ENCODE measurements at regions not wholly inside any gene's neighbourhood (a gene's known extent, or its start where the extent isn't known, plus 50 kb on each side); places are given as distances from the start of the nearest gene placed in this dataset.
A peak's percentile ranks its signal among the peaks of the same experiment; 100 is the strongest.

GRCh38 chr2:118222672-118223421, 134.6 kb downstream of the INSIG2 start:
- DNase-seq: no peak

- DNase-seq: no peak
Measured at GRCh38 chr2:118222273-118222594, 134.0 kb downstream of the INSIG2 start.

GRCh38 chr2:118221536-118222272, 133.4 kb downstream of the INSIG2 start:
- no peak for DNase-seq

DNA sequence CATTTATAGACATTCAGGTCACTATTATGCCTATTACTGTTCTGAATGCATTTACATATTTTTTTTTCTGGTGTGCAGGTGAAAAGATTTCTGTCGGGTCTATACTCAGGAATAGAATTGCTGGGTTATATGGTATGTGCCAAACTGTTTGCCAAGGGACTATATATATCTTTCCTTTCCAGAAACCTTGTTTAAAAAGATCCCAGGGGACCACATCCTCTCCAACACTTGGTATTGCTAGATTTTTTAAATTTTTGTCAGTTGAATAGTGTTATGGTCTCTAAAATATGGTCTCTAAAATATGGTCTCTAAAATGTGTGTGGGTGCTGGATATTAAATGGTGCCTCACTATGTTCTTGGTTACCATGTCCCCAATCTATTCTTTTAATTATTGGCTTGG, 131.3 kb downstream of the INSIG2 start:
- no peak for DNase-seq

- no peak for DNase-seq
Measured at GRCh38 chr2:118216224-118216623, 128.0 kb downstream of the INSIG2 start.

DNA sequence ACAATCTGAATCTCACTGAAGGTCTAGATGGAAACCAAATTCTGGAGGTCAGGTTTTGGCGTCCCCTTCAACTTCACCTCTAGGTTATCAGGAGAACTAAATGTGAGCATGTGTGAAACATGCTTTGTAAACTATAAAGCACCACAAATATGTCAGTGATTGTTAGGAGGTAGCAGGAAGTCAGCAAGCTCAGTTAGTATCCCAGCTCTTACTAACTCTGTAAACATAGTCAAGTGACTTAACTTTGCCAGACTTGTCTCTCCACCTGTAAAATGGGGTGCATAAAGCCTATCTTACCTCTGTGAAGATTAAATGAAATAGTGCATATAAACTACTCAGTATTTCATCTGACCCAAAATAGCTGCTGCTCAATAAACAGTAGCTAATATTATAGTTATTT, 121.5 kb downstream of the INSIG2 start:
- no peak for DNase-seq

DNA sequence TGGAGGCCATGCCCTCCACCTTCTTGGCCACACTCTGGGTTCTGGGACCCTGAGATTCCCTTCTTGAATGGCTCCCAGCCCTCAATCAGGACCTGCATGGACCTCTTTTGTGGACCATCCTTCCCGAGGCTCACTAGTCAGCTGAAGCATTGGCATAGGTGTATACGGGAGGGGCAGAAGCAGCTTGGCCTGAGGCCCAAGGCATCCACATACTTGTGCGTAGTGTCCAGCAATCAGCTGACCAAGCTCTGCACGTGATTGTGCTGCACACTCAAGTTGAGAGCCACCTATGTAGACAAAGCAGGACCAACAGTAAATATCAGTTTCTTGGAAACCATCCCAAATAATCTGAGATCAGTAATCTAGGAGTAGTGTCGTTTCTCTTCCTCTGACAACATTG, 119.6 kb downstream of the INSIG2 start:
- no peak for DNase-seq

GRCh38 chr2:118202707-118203303, 114.5 kb downstream of the INSIG2 start:
- peak; percentile 77 for DNase-seq

DNA sequence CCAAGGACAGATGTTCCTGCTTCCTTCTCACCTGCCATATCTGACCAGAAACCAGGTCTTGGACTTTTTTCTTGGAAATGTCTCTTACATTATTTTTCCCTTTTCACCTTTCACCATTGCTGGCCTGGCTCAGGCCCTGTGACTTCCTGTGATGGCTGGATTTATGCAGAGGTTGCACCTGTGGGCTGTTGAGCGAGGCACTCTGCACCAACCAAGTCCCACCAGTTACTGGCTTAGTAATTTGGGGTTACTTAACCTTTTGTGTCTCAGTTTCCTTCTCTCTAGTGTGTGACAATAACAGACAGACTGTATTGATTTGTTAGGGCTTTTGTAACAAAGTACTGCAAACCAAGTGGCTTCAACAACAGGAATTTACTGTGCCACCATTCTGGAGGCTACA, 110.0 kb downstream of the INSIG2 start:
- no peak for DNase-seq

DNA sequence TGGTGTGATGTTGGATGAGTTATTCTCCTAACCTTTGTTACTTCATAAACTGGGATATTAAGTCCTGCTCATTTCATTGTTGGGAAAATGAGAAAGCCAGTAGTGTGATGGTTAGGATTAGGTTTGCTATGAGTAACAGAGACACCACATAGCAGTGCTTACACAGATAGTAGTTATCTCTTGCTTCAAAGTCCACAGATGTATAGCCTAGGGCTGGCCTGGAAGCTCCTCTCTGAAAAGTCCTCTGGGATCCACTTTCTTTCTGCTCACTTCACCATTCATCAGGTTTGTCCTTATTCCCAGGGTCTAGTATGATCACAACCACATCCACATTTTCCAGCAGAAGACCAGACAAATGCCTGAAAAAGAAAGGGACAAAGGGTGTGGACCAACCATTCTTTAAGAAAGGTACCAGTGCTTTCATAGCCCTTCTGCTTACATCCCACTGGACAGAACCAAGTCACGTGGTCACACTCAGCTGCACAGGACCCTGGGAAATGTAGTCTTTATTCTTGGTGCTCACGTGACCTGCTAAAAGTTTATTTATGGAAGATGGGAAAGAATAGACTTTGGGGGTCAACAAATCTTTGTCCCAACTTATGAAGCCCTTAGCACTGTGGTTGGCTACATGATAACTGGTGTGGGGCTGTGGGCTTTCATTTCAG, 108.9 kb downstream of the INSIG2 start:
- no peak for DNase-seq

- no peak for DNase-seq
Measured at GRCh38 chr2:118190474-118190873, 102.2 kb downstream of the INSIG2 start.

GRCh38 chr2:118186858-118187254, 98.6 kb downstream of the INSIG2 start:
- no peak for DNase-seq

DNA sequence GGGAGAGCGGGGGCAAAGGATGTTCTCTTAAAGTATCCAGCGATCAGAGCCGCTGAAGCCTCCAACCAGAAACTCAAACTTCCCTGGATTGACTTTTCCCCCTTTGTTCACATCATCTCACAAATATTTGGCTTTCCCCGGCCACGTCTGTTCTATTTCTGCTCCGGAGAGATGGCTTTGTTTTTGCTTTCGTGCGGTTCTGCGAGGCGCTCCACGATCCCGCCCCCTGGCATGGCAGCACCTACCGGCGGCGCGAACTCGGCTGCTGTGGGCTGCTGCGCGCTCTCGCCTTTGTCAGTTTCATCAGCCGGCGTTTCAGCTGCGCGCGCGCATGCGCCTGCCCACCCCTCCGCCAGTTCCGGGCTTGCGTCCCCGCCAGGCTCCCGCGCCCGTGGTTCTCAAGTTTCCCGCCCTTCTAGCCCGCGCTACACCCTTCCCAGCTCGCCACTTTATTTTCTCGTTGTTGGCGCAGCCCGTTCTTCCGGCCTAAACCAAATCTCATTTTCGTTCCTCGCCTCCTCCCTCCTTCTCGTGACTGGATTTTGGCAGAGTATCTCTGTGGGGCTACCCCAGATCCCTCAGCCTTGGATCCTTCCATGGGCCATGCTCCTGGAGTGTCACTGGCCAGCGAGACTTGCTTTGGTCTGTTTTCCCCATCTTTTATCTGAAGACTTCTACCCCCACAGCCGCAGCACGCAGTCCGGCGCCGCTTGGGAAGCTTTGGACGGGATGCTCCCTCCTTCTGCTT, 98.0 kb downstream of the INSIG2 start:
- peak; percentile 93 for DNase-seq

GRCh38 chr2:118185210-118186109, 97.2 kb downstream of the INSIG2 start:
- peak; percentile 85 for DNase-seq

GRCh38 chr2:118183381-118183780, 95.1 kb downstream of the INSIG2 start:
- DNase-seq: no peak

DNA sequence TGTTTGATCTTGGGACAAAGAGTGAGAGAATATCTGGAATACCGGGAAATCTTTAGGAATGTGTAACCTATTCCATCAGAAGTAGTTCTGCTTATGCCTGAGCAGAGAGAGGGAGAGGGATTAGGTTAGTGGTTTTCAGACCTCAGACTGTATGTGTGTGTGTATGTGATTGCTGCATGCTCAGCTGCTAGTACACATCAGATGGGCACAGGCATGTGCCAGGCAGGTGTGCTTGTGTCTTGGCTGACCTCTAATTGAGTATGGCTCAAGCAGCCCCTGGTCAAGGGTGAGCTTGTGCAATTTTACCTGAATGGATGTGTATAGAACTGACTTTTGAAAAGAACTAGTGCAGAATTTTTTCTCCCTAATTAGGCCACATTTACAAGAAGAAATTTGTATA, 91.2 kb downstream of the INSIG2 start:
- no peak for DNase-seq

DNA sequence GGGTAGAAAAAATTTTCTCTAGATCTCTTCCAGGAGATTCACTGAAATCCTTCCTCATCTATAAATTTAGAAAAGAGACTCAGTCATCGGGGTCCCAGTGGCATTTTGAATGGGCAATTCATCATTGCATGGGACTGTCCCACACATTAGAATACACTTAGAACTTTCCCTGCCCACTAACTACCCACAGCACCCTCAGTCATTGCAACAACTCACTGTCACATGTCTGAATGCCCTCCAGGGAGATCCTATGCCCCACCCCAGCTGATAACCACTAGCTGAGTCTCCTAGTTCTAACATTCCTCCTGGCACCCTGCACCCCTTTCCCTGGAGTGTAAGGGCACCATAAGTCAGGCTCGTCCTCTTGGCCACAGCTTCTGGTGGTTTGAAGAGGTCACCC, 89.6 kb downstream of the INSIG2 start:
- DNase-seq: no peak

GRCh38 chr2:118177318-118177717, 89.0 kb downstream of the INSIG2 start:
- no peak for DNase-seq

- DNase-seq: no peak
Measured at GRCh38 chr2:118176601-118177000, 88.3 kb downstream of the INSIG2 start.

- no peak for DNase-seq
Measured at GRCh38 chr2:118171546-118171945, 83.3 kb downstream of the INSIG2 start.

GRCh38 chr2:118169359-118170005, 81.2 kb downstream of the INSIG2 start:
- DNase-seq: no peak

Data from activated CD8-positive, alpha-beta memory T cell treated with anti-CD3 and anti-CD28 coated beads for 24 hours (primary cell).